GM21367 (cell line): ENCODE measurements at regions not wholly inside any gene's neighbourhood (a gene's known extent, or its start where the extent isn't known, plus 50 kb on each side); places are given as distances from the start of the nearest gene placed in this dataset.

Experiments used
- ATAC-seq: cut with Tn5 transposase; IDR thresholded peaks from one replicate; pipeline ENCODE4 v1.9.1; 2021; ENCODE audit not compliant: unreplicated experiment

GRCh38 chr18:30929718-30930117 is 112.8 kb downstream of the DSC3 start:
- no peak for ATAC-seq

DNA sequence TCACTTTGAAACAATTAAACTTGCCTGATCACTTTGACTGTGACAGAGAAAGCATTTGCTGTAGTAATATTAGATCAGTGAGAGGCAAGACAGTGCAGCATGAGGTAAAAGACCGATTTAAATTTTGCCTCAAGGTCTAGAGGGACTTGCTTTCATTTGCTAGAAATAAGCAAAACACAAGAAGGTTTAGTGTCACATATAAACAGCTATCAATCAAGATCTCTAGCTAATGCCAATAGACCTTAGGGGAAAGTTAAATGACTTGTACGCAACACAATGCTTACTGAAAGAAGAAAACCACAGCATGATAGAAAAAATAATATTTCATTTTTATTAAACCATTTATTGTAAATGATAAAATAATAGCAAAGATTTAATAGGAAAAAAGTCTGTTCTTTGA is 113.5 kb downstream of the DSC3 start:
- no peak for ATAC-seq

- ATAC-seq = no peak
Observed at GRCh38 chr18:30927517-30928075, 114.9 kb downstream of the DSC3 start.

DNA sequence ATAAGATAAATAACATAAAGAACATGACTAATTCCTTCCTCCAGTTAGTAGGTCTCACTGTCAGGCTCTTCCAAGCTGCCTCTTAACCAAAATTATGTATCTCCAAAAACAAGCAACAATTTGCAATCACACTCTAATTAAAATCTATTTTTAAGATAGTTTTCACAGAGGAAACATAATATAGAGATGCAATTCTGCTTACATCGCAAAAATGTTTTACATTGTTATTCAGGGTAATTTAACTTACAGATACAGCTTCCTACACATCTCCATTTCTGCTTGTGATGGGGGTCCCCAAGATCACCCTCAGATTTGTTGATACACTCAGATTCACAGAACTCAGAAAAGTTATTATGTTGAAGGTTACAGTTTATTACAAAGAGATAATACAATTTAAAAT is 115.5 kb downstream of the DSC3 start:
- ATAC-seq = no peak

DNA sequence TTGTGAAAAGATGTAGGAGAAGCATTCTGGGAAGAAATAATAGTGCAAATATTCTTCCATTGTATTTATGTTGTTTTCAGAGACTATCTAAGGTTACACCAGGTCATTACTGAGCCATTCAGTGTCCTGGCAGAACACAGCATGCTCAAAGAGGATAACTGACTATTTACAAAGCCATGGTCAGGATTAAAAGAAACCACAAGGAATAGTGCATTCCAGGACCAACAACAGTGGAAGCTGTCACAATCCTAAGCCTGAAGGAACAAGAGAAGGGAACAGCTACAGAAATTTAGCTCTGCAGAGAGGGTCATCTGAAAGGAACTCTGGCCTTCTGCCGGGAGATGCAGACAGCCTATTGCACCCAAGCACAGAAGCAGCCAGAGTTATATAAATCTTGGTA is 116.7 kb downstream of the DSC3 start:
- ATAC-seq = no peak

DNA sequence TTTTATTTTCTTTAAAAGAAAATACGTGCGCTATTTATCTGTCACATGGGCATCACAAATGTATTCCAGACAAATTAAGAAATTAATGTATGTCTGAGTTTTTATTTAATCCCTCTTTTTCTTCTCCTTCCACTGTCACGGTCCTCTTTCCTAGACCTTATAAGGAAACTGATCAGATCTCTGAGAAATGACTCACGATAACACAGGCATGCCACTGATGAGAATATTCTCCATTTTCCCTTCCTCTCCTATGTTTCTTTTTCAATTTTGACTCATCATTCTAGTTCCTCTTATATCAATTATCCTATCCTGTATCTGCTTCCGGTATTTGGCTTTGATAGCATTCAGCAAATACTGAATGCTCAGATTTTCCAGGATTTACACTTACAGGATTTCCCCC is 121.8 kb downstream of the DSC3 start:
- no peak for ATAC-seq

DNA sequence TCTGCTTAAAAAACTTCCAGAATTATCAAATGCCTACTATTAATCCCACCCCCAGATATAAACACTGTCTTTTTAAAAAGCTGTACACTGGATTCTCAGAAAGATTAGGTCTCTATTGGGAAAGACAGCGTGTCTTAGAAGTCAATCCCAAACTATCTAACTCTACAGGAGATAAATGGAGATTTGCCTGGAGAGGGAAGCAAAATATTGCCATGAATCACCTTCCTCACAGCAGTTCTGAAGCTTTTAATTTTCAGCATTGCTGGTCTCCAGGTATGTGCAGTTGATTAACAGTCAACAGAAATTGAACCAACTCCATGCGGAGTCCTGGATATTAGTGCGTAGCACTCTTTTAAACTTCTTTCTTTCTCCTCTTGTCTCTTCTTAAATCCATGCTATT is 122.2 kb downstream of the DSC3 start:
- ATAC-seq = no peak

- ATAC-seq = no peak
Observed at GRCh38 chr18:30917651-30918050, 124.9 kb downstream of the DSC3 start.

- ATAC-seq = no peak
Observed at GRCh38 chr18:30915336-30915988, 127.1 kb downstream of the DSC3 start.

GRCh38 chr18:30908381-30908780 is 134.2 kb downstream of the DSC3 start:
- no peak for ATAC-seq

- ATAC-seq = no peak
Observed at GRCh38 chr18:30903566-30903965, 139.0 kb downstream of the DSC3 start.

- no peak for ATAC-seq
Observed at GRCh38 chr18:30889519-30890301, 152.8 kb downstream of the DSC3 start.

DNA sequence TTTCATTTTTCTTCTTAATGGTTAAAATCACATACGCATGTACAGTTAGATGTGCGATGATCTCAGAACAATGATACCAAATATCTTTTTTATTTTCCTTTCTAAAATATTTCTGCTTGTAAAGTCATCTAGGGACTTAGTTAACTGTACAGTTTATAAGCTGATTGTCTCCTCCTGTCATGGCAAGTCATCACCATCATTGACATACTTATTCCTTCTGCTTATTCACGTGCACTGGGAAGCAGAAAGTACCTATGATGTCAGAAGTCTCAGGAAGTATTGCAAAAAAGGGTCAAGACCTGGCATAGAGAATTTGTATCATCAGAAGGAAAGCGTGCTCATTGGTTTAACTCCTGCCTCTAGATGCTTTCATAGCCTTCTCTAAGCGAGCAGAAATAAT is 154.2 kb downstream of the DSC3 start:
- ATAC-seq = no peak

GRCh38 chr18:30886998-30887397 is 155.5 kb downstream of the DSC3 start:
- no peak for ATAC-seq

GRCh38 chr18:30870466-30870865 is 172.1 kb downstream of the DSC3 start:
- no peak for ATAC-seq

- no peak for ATAC-seq
Observed at GRCh38 chr18:30862900-30863299, 179.6 kb downstream of the DSC3 start.

DNA sequence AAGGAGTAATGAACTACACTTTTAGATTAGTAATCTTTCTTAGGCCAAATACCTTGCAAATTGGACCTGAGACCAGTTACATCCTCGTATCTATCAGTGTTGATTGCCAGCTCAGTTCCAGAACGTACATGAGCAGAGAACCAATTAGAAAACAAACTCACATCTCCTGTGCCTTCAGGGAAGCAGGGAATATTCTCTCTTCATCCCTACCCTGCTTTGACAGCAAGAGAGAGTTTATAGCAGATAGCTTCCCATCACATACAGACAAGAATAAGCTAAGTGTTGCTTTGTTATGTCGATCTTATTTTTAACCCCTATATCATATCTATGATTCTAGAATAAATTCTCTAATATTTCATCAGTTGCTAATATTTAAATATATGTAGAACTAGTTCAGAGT is 181.8 kb downstream of the DSC3 start:
- no peak for ATAC-seq

DNA sequence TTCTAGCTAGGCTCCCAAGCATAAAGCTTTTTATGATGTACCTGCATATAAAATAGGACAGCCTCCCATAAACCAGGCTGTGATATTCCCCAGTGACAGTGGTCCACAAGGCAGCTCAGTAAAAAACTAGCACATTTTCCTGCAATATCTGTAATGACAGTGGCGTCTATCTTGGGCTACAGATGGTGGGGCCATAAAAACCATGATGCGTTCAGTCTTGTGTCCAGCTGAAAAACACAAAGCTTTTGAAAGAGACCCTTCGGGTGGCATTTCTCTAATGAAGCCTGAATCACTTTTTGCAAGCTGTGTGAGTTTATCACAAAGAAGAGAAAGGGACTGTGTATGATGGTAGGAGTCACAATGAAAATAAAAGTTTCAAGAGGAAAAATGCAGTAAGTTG is 183.5 kb downstream of the DSC3 start:
- no peak for ATAC-seq

DNA sequence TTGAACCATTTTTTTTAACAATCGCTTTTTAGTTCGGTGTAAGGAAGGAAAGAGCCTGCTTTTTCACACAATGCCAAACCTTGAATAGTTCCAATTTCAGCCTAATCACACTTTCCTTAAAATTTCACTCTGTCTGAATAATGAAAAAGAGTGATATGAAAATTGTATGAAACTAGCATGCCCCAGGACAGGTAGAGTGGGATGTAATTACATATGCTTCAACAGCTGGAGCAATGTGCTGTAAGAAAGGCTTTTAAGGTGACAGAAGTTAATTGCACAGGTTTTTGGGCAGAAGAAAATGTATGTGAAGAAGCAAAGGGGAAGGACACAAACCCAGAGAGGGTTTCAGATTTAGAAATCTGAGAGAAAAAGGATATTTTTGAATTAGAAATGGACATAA is 184.0 kb downstream of the DSC3 start:
- no peak for ATAC-seq

DNA sequence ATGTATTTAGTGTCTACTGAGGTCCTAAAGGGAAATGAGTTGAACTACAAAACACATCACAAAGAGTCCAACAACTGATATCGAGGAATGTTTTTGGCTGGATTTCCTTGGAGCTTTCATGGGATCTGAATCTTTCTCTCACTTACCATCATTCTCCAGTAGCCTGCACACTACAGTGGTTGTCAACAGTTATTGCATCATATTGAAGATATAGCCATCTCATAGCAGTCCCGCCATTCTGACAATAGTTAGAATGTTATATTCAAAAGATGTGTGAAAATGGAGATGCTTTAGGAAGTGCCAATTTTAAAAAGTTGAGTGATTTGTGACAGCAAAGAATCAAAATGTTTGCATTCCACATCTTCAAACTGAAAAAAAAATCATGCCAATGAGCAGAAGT is 186.8 kb downstream of the DSC3 start:
- no peak for ATAC-seq

- no peak for ATAC-seq
Observed at GRCh38 chr18:30852980-30853379, 189.6 kb downstream of the DSC3 start.

DNA sequence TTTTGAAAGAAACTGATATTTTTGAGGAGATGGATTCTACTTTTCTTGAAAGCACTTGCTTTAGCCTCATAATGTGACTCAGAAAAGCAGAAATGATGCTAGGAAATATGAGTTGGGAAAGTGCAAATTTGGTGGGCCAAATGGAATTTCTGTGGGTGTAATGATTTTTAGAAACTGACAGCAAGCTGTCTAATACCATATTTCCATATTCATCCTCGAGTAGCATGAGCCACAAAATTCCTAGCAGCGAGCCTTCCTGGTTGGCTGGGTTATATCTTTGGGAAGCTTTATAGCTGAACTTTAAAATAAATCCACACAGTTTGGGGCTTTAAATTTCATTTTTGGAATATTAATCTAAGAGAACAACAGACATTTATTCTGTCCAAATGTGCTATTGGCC is 190.0 kb downstream of the DSC3 start:
- ATAC-seq = no peak
